GM12801 (cell line): ENCODE measurements at regions not wholly inside any gene's neighbourhood (a gene's known extent, or its start where the extent isn't known, plus 50 kb on each side); places are given as distances from the start of the nearest gene placed in this dataset.

Experiments used
- TF ChIP-seq, protein P1 (sequence below): IDR thresholded peaks from one replicate; pipeline ENCODE4 v1.5.1; 2011; ENCODE audit warnings: control low read depth; ENCODE audit not compliant: insufficient read length; ENCODE audit errors: extremely low read depth

DNA sequence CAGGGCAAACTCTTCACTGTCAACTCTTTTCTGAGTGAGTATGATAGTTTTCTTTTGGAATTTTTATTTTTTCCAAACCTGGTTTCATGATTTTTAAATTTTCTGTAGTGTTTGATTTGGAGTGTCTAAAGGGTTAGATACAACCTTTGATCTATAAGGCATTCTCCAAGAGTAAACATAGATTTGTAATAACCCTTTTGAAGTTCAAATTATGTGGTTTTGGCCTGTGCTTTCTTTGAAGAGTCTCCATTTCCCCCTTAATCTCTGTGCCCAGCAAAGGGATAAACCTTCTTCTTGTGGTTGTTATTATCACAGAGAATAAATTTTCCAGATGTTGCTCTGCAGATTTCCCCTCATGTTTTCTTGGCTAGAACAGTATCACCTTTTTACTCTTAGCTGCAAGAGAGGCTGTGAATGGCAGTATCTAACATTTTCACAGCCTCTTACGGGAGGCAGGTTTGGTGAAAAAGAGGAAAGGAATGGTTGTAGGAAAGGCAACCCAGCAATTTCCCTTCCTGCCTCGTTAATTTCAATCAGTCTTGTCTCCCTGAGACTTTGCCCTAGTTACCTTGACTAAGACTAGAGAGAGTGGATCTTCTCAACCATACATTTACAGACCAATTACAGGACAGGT, 83.3 kb upstream of the AKIRIN2 start:
- TF ChIP-seq, protein P1, sequence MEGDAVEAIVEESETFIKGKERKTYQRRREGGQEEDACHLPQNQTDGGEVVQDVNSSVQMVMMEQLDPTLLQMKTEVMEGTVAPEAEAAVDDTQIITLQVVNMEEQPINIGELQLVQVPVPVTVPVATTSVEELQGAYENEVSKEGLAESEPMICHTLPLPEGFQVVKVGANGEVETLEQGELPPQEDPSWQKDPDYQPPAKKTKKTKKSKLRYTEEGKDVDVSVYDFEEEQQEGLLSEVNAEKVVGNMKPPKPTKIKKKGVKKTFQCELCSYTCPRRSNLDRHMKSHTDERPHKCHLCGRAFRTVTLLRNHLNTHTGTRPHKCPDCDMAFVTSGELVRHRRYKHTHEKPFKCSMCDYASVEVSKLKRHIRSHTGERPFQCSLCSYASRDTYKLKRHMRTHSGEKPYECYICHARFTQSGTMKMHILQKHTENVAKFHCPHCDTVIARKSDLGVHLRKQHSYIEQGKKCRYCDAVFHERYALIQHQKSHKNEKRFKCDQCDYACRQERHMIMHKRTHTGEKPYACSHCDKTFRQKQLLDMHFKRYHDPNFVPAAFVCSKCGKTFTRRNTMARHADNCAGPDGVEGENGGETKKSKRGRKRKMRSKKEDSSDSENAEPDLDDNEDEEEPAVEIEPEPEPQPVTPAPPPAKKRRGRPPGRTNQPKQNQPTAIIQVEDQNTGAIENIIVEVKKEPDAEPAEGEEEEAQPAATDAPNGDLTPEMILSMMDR = no peak

DNA sequence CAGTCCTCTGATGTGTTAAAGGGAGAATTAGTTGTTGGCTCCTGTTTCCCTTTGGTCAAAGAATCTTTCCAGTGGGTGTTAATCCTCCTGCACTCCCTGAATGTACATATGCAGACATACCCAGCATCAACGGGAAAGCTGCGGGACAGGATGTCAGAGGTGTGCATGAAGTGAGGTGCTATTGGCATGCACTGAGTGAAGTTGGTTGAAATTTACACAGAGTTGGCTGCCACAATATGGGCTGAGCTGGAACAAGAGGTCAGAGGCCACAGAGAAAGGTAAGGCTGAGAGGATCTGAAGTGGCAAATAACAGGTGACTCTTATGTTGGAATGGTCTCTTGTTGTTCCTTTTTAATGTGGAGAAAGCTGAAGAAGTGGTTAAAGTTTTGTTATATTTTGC, 82.7 kb upstream of the AKIRIN2 start:
- TF ChIP-seq, protein P1 = no peak

DNA sequence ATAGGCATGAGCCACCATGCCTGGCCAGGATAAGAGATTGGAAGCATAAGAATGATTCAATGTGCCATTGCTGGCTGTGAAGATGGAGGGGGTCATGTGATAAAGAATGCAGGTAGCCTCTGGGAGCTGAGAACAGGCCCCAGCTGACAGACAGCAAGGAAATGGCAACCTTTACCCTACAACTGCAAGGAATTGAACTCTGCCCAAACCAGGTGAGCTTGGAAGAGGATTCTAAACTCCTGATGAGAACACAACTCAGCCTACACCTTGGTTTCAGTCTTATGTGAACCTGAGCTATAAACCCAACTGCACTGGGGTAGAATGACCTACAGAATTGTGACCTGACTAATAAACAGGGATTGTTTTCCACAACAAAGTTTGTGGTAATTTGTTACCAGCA, 82.0 kb upstream of the AKIRIN2 start:
- TF ChIP-seq, protein P1 = no peak

DNA sequence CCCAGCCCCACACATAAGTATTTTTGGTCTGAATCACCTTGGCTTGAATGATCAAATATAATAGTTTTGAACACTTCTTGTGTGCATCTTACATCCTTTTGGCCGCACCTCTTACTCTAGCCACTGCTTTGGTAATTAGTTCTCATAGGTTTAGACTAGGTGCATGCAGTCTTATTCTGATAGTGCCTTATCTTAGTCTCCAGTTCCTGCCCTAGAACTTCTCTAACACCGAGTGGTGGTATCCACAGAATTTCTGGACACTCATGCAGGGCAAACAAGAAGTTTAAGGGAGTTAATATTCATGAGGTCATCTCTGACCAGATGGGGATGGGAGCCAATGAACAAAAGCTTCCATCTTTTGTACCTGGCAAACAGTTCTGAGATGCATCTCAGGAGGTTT, 77.5 kb upstream of the AKIRIN2 start:
- TF ChIP-seq, protein P1 = no peak

DNA sequence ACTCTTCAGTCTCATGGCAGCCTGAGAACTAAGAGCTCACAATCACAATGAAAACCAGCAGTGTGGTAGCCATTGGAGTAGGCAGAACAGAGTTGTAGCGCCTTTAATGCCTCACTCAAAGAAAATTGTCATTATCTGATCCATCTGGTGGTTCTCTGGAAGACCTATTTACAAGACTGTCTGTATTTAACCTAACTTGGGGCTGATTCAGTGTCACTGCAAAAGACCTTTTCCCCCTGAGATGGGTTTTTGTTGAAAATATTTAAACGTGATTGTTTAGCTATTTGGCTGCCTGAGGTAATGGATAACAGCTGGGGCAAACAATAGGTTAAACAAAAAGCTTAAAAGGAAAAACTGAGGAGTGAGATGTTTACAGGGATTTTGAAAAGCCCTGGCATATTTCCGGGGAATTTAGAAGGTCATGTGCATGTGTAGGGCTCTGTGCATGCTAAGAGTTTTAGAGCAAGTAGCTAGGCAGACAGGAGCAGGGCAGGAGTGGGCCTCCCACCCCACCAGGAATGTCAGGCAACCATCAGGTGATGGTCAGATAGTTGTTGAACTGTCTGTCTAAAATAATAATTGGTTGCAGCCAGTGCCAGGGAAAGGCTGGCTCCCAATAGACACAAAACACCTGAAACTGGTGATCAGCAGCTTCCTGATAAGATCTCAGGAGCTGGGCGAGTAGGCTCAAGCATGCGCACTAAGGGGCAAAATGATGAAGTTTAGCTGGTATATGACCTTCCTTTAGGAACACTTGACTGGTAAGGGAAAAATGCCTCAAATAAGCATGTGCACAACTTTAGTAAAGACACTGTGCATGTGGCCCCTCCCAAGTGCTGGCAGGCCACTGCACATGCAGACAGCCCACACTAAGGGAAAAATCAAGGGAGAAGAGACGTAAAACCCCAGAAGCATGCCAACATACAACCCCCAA, 70.8 kb upstream of the AKIRIN2 start:
- TF ChIP-seq, protein P1 = no peak

DNA sequence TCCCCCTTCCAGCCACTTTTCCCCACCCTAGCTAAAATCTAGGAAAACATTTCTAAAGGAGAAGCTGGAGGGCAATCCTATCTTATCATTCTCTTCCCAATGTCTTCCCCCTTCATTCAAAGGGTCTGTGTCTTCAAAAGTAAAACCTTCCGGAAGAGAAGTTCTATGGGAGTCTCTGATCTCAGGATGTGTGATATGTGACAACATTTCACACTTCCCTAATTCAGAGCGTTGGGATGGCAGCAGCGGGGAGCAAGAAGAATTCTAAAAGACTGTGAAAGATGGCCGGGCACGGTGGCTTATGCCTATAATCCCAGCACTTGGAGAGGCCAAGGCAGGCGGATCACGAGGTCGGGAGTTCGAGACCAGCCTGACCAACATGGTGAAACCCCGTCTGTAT, 65.4 kb upstream of the AKIRIN2 start:
- TF ChIP-seq, protein P1 = no peak

DNA sequence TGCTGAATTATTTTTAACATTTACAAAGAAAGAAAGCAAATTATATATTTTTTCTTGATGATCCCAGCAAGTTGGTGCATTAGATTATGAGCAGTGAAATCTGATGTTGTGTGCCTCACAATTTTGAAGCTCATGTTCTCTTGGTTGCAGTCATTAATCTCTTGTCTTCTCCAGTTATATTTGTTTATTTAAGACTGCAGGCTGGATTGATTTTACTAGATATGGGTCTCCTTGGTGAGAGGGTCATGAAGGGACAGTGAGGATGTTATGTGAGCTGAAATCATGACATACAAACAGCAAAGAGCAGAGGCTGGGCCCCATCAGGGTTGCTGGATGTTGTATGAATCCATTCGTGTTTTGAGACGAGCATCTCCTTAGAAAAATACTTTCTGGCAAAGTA, 64.2 kb upstream of the AKIRIN2 start:
- TF ChIP-seq, protein P1 = no peak
